Ovary (tissue), 7 donors: ENCODE measurements at regions not wholly inside any gene's neighbourhood (a gene's known extent, or its start where the extent isn't known, plus 50 kb on each side); places are given as distances from the start of the nearest gene placed in this dataset.

Source experiments
- DNase-seq, 5 donors: peaks; one replicate each; pipeline ENCODE4 v3.0.0-alpha.2; 2019 to 2020
- H3K27ac ChIP-seq, 2 donors: fragments of 200-600 bp; one replicate each; pipeline versions ENCODE4 v1.5.1 to v1.8.0; 2019 to 2022
- H3K27me3 ChIP-seq: fragments of 200-600 bp; one replicate; pipeline ENCODE4 v1.8.0; 2022
- H3K36me3 ChIP-seq: fragments of 200-600 bp; sonication (generic); one replicate; pipeline ENCODE4 v1.5.1; 2019
- H3K4me1 ChIP-seq: one replicate; pipeline ENCODE4 v1.8.1; 2013; ENCODE audit warnings: mild to moderate bottlenecking, moderate library complexity; ENCODE audit not compliant: insufficient read depth
- H3K4me3 ChIP-seq: fragments of 200-600 bp; sonication (generic); one replicate; pipeline ENCODE4 v1.5.1; 2017
- H3K9me3 ChIP-seq, 2 donors: fragments of 200-600 bp in 1 of 2; sonication (generic) in 1 of 2; one replicate each; pipeline versions ENCODE4 v1.5.1 to v1.8.1; 2013 to 2019; ENCODE audit warnings: mild to moderate bottlenecking in 1 of 2, moderate library complexity in 1 of 2
- EP300 ChIP-seq: sonication (generic); formaldehyde crosslinking; IDR thresholded peaks from one replicate; pipeline ENCODE4 v1.6.1; 2017; ENCODE audit warnings: antibody characterized with exemption
- POLR2A ChIP-seq: fragments of 450-650 bp; IDR thresholded peaks from one replicate; pipeline ENCODE4 v1.6.1; 2017; ENCODE audit warnings: antibody characterized with exemption, mild to moderate bottlenecking, moderate library complexity
- WGBS, 3 donors: extraction: QIAGEN DNeasy Blood & Tissue Kit in 1 of 3; methylation state at CpG; one replicate each; pipeline versions ENCODE4 v1.1.5 to v1.1.7; 2013 to 2017; 5-methylcytosine and 5-hydroxymethylcytosine counted together
- intact Hi-C, 4 donors: fragments of 100-400 bp; cut with DNase I; formaldehyde crosslinking; loops; one replicate each; pipeline versions ENCODE4 v1.11.0 to v1.15.1; 2022 to 2023
- TF ChIP-seq, protein P1 (sequence below), 3 donors: fragments of 450-650 bp in 2 of 3; fragments of 200-600 bp in 1 of 3; IDR thresholded peaks; one replicate each; pipeline versions ENCODE4 v1.5.1 to v1.8.0; 2016 to 2022; ENCODE audit warnings: antibody characterized with exemption in 3 of 3, mild to moderate bottlenecking in 1 of 3
- donor health status: DM: no; HTN: no; CAD: no; lungs with moderate emphysema.
- donor health status: DM: no; HTN: no; CAD: no.
- donor health status: Bipolar disorder and iron deficiency.
- donor health status: DM: no; HTN: no; CAD: no.
- donor health status: DM: yes; HTN: yes; CAD: no.

DNA sequence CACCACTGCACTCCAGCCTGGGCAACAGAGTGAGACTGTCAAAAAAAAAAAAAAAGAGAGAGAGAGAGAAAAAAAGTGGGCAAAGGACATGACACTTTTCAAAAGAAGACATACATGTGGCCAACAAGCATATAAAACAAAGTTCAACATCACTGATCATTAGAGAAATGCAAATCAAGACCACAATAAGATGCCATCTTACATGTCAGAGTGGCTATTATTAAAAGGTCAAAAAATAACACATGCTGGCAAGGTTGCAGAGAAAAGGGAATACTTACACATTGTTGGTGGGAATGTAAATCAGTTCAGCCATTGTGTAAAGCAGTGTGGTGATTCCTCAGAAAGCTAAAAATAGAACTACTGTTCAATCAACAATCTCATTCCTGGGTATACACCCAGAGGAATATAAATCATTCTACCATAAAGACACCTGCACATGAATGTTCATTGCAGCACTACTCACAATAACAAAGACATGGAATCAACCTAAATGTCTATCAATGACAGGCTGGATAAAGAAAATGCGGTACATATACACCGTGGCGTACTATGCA lies 94.9 kb upstream of the TRIM2 start:
- 95 to 98% (median 96%) methylated on average over 3 of the region's 3 CpGs for WGBS, 3 donors
- no peaks in the 10 kb centered on the region for H3K9me3 ChIP-seq
- no peak overlapping the region for H3K4me3 ChIP-seq
- intact Hi-C loops: no loop called here
- no peak overlapping the region for H3K27ac ChIP-seq
- no peaks in the 10 kb centered on the region for H3K27me3 ChIP-seq
- TF ChIP-seq, protein P1, sequence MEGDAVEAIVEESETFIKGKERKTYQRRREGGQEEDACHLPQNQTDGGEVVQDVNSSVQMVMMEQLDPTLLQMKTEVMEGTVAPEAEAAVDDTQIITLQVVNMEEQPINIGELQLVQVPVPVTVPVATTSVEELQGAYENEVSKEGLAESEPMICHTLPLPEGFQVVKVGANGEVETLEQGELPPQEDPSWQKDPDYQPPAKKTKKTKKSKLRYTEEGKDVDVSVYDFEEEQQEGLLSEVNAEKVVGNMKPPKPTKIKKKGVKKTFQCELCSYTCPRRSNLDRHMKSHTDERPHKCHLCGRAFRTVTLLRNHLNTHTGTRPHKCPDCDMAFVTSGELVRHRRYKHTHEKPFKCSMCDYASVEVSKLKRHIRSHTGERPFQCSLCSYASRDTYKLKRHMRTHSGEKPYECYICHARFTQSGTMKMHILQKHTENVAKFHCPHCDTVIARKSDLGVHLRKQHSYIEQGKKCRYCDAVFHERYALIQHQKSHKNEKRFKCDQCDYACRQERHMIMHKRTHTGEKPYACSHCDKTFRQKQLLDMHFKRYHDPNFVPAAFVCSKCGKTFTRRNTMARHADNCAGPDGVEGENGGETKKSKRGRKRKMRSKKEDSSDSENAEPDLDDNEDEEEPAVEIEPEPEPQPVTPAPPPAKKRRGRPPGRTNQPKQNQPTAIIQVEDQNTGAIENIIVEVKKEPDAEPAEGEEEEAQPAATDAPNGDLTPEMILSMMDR (IDR thresholded peaks at IDR 0.05): no peak
- TF ChIP-seq POLR2A (no peak), EP300 (no peak)
- DNase-seq: no peak
- no peaks in the 10 kb centered on the region for H3K4me1 ChIP-seq
- no peaks in the 10 kb centered on the region for H3K36me3 ChIP-seq

DNA sequence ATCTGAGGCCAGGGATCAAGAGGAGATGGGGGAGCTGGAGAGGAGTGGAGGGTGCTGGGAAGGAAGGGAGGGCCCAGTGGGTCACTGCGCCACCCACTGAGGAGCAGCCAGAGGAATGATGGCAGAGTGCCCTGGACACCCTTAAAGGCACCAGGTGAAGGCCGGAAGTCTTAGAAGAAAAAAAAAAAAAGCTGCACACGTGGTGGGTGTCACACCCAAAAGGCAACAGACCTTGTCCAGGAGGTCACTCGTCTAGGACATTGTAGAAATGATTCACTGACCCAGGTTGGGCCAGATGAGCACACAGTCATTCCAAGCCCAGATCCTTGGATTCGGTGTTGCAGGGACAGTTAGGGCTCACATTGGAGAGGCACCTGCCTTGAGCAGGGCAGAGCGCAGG lies 93.5 kb upstream of the TRIM2 start:
- Histone ChIP-seq H3K27me3 (no peaks in the 10 kb centered on the region), H3K27ac (no peak overlapping the region), H3K36me3 (no peaks in the 10 kb centered on the region), H3K4me3 (no peak overlapping the region), H3K9me3 (no peaks in the 10 kb centered on the region), H3K4me1 (no peaks in the 10 kb centered on the region)
- TF ChIP-seq POLR2A (no peak), EP300 (no peak)
- TF ChIP-seq, protein P1 (IDR thresholded peaks at IDR 0.05): no peak
- WGBS, 3 donors: 74 to 83% (median 75%) methylated on average over 6 of the region's 6 CpGs
- intact Hi-C loops: no loop called here
- no peak for DNase-seq

DNA sequence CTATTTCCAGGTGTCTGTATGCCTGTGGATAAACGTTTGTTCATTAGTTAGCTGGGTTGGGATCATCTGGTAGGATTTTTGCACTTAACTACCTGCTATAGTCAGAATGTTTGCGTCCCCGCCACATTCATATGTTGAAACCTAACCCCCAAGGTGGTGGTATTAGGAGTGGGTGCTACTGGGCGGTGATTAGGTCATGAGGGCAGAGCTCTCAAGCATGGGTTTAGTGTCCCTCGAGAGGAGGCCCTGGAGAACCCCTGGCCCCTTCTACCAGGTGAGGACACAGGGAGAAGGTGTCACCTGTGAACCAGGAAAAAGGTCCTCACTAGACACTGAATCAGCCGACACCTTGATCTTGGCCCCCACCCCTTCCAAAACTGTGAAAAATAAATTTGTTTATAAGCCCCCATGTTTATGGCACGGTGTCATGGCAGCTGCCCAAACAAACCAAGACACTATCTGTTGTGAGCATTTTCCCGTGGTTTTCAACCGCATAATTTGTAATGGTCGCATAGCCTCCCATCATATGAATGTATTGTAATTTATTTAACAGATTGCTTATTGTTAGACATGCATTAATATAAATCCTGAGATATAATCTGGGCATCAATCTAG lies 92.7 kb upstream of the TRIM2 start:
- no peaks in the 10 kb centered on the region for H3K27me3 ChIP-seq
- no peak overlapping the region for H3K27ac ChIP-seq
- H3K9me3 ChIP-seq: no peaks in the 10 kb centered on the region
- TF ChIP-seq POLR2A (no peak), EP300 (no peak)
- TF ChIP-seq, protein P1 (IDR thresholded peaks at IDR 0.05): no peak
- no peak for DNase-seq
- H3K4me1 ChIP-seq: no peaks in the 10 kb centered on the region
- H3K4me3 ChIP-seq: no peak overlapping the region
- intact Hi-C loops: no loop called here
- no peaks in the 10 kb centered on the region for H3K36me3 ChIP-seq
- WGBS, 3 donors: 90 to 92% (median 91%) methylated on average over 10 of the region's 10 CpGs

DNA sequence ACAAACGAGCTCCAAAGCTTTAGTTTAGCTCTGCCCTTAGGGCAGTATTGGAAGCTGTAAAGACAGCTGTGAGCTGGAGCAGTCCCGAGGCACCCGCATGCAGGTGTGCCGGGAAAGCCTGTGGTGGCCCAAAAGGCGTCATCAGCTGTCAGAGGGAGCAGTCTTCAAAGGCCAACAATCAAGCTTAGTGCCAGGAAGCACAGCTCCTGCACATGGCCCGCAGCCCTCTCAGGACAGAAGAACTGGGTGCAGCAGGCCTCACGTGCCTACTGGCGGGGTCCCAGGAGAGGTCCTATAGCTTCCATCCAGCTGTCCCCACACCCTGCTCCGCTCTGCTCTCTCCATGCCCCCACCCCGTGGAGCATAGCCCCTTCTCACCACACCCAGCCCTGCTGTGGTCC lies 92.2 kb upstream of the TRIM2 start:
- DNase-seq: no peak

More for the DNA sequence above, 92.2 kb upstream of the TRIM2 start:
- Histone ChIP-seq H3K9me3 (no peaks in the 10 kb centered on the region), H3K36me3 (no peaks in the 10 kb centered on the region), H3K4me1 (no peaks in the 10 kb centered on the region), H3K27me3 (no peaks in the 10 kb centered on the region), H3K4me3 (no peak overlapping the region), H3K27ac (no peak overlapping the region)
- intact Hi-C loops: no loop called here
- WGBS, 3 donors: 87 to 91% (median 89%) methylated on average over 10 of the region's 10 CpGs
- TF ChIP-seq POLR2A (no peak), EP300 (no peak)
- TF ChIP-seq, protein P1 (IDR thresholded peaks at IDR 0.05): no peak
